Stimulated activated CD4-positive, alpha-beta T cell treated with anti-CD3 and anti-CD28 coated beads, Interleukin-2, amount 100 ng/mL, for 48 hours (primary cell): ENCODE measurements at regions not wholly inside any gene's neighbourhood (a gene's known extent, or its start where the extent isn't known, plus 50 kb on each side); places are given as distances from the start of the nearest gene placed in this dataset.

Source experiments
- DNase-seq, 2 donors: peaks; one replicate each; pipeline ENCODE4 v3.0.0-alpha.2; 2020

GRCh38 chr21:25422610-25423608, 184.4 kb downstream of the MRPL39 start:
- no peak for DNase-seq

GRCh38 chr21:25421321-25422028, 185.8 kb downstream of the MRPL39 start:
- DNase-seq = peak; percentile 39 to 52

- no peak for DNase-seq
Observed at GRCh38 chr21:25420831-25421230, 186.4 kb downstream of the MRPL39 start.

- no peak for DNase-seq
Observed at GRCh38 chr21:25416669-25417068, 190.6 kb downstream of the MRPL39 start.

- DNase-seq = no peak
Observed at GRCh38 chr21:25412100-25412499, 195.2 kb downstream of the MRPL39 start.

- DNase-seq = no peak
Observed at GRCh38 chr21:25409978-25410377, 197.3 kb downstream of the MRPL39 start.

- DNase-seq = no peak
Observed at GRCh38 chr21:25408666-25409065, 198.6 kb downstream of the MRPL39 start.

- no peak for DNase-seq
Observed at GRCh38 chr21:25406887-25407579, 200.2 kb downstream of the MRPL39 start.

GRCh38 chr21:25405984-25406383, 201.3 kb downstream of the MRPL39 start:
- DNase-seq = no peak

GRCh38 chr21:25402134-25402961, 204.9 kb downstream of the MRPL39 start:
- no peak for DNase-seq

- no peak for DNase-seq
Observed at GRCh38 chr21:25400427-25400826, 206.9 kb downstream of the MRPL39 start.

GRCh38 chr21:25398630-25399029, 208.7 kb downstream of the MRPL39 start:
- no peak for DNase-seq

GRCh38 chr21:25396135-25396711, 211.1 kb downstream of the MRPL39 start:
- peak; percentile 61 to 68 for DNase-seq

- no peak for DNase-seq
Observed at GRCh38 chr21:25391777-25392176, 215.5 kb downstream of the MRPL39 start.

GRCh38 chr21:25390701-25391100, 216.6 kb downstream of the MRPL39 start:
- DNase-seq = no peak

GRCh38 chr21:25387665-25388064, 219.6 kb downstream of the MRPL39 start:
- DNase-seq = no peak

- no peak for DNase-seq
Observed at GRCh38 chr21:25385911-25386474, 221.3 kb downstream of the MRPL39 start.

GRCh38 chr21:25385341-25385740, 221.9 kb downstream of the MRPL39 start:
- no peak for DNase-seq

- no peak for DNase-seq
Observed at GRCh38 chr21:25384782-25385181, 222.5 kb downstream of the MRPL39 start.

GRCh38 chr21:25383545-25383944, 223.7 kb downstream of the MRPL39 start:
- no peak for DNase-seq

GRCh38 chr21:25381936-25382452, 225.3 kb downstream of the MRPL39 start:
- no peak for DNase-seq
